GM12878 (cell line): ENCODE measurements at regions not wholly inside any gene's neighbourhood (a gene's known extent, or its start where the extent isn't known, plus 50 kb on each side); places are given as distances from the start of the nearest gene placed in this dataset.

Experiments
- ATAC-seq: fragments of 200-7000 bp; cut with Tn5 transposase; 3 replicates; pipeline ENCODE4 v1.9.1; 2020; ENCODE audit warnings: mild to moderate bottlenecking, moderate library complexity
- BruUV-seq: library from RNA; stranded (reverse); fragments of 400-500 nt; replicated peaks from 2 replicates; lab custom pipeline; 2021; lab: Mats Ljungman, UMichigan
- CTCF ChIA-PET: fragments of 300-600 bp; sonication (Branson Sonifier 250); formaldehyde crosslinking; extraction: SDS; loops from one replicate; lab custom pipeline; 2021; ENCODE audit warnings: inconsistent platforms; lab: Yijun Ruan, JAX
- POLR2A ChIA-PET: fragments of 350-600 bp; formaldehyde crosslinking; extraction: SDS; loops from one replicate; lab custom pipeline; 2021; ENCODE audit warnings: inconsistent platforms; lab: Charles Lee
- RAD21 ChIA-PET: fragments of 300-600 bp; sonication (Branson Sonifier 250); formaldehyde crosslinking; loops from one replicate; lab custom pipeline; 2023; ENCODE audit warnings: antibody characterized with exemption; ENCODE audit not compliant: unreplicated experiment; lab: Charles Lee
- SMC1A ChIA-PET: fragments of 300-600 bp; sonication (Branson Sonifier 250); formaldehyde crosslinking; loops from one replicate; lab custom pipeline; 2023; ENCODE audit not compliant: unreplicated experiment, uncharacterized antibody; lab: Charles Lee
- DNase-seq: peaks from one replicate; pipeline ENCODE4 v3.0.0-alpha.2; 2011; ENCODE audit warnings: low read depth, low spot score
- FAIRE-seq: peaks from 3 replicates; lab custom pipeline; 2011; peaks lifted over from hg19 to GRCh38; lab: Jason Lieb, UNC
- H2AFZ ChIP-seq: 2 replicates; pipeline ENCODE4 v1.6.0; 2011; ENCODE audit warnings: low read depth, low read length, control low read depth; ENCODE audit not compliant: control insufficient read depth
- H3K27ac ChIP-seq: 2 replicates; pipeline ENCODE4 v1.5.1; 2011; ENCODE audit warnings: control low read depth; ENCODE audit not compliant: control insufficient read depth, insufficient read depth
- H3K27me3 ChIP-seq, 2 experiments: replicated peaks in 1 of 2; 2 replicates each; pipeline versions ENCODE4 v1.6.0 to v1.6.1; 2011; ENCODE audit warnings: low read length in 1 of 2; ENCODE audit not compliant: control insufficient read depth in 2 of 2, insufficient read depth in 2 of 2
- H3K36me3 ChIP-seq, 2 experiments: 2 replicates each; pipeline ENCODE4 v1.5.1; 2011; ENCODE audit warnings: low read length in 1 of 2; ENCODE audit not compliant: control insufficient read depth in 2 of 2, insufficient read depth in 2 of 2
- H3K4me1 ChIP-seq: 2 replicates; pipeline ENCODE4 v1.6.1; 2011; ENCODE audit warnings: mild to moderate bottlenecking, low read length, moderate library complexity, mixed read lengths; ENCODE audit not compliant: control insufficient read depth, insufficient read depth
- H3K4me2 ChIP-seq: 2 replicates; pipeline ENCODE4 v1.6.0; 2011; ENCODE audit warnings: control low read depth; ENCODE audit not compliant: control insufficient read depth, insufficient read depth
- H3K4me3 ChIP-seq: fragments of 200-600 bp; sonication (generic); 2 replicates; pipeline ENCODE4 v1.5.1; 2016
- H3K79me2 ChIP-seq: 2 replicates; pipeline ENCODE4 v1.6.0; 2011; ENCODE audit warnings: low read length; ENCODE audit not compliant: control insufficient read depth, insufficient read depth
- H3K9ac ChIP-seq: 2 replicates; pipeline ENCODE4 v1.8.0; 2011; ENCODE audit warnings: low read length, control low read depth, mixed read lengths; ENCODE audit not compliant: control insufficient read depth, insufficient read depth
- H3K9me3 ChIP-seq: replicated peaks from 3 replicates; pipeline ENCODE4 v1.5.1; 2011; ENCODE audit warnings: mild to moderate bottlenecking, low read length; ENCODE audit not compliant: control insufficient read depth, insufficient read depth
- H4K20me1 ChIP-seq: 2 replicates; pipeline ENCODE4 v1.6.0; 2011; ENCODE audit not compliant: control insufficient read depth, insufficient read depth
- CBFB ChIP-seq: IDR thresholded peaks from 2 replicates; pipeline ENCODE4 v1.6.1; 2016; ENCODE audit warnings: antibody characterized with exemption, low read depth
- CHD4 ChIP-seq: fragments of 200-600 bp; sonication (generic); IDR thresholded peaks from 2 replicates; pipeline ENCODE4 v1.6.1; 2016; ENCODE audit warnings: mild to moderate bottlenecking
- DPF2 ChIP-seq: fragments of 450-650 bp; IDR thresholded peaks from 2 replicates; pipeline ENCODE4 v1.6.1; 2017; ENCODE audit warnings: mild to moderate bottlenecking
- FOXM1 ChIP-seq: IDR thresholded peaks from 2 replicates; pipeline ENCODE4 v1.6.1; 2012; ENCODE audit warnings: low read depth, mild to moderate bottlenecking, inconsistent platforms, low read length, moderate library complexity
- HDGF ChIP-seq: fragments of 450-650 bp; IDR thresholded peaks from 2 replicates; pipeline ENCODE4 v1.6.1; 2016; ENCODE audit warnings: antibody characterized with exemption
- MEF2B ChIP-seq: fragments of 450-650 bp; IDR thresholded peaks from 2 replicates; pipeline ENCODE4 v1.6.1; 2018; ENCODE audit warnings: mild to moderate bottlenecking, moderate library complexity; ENCODE audit not compliant: partially characterized antibody, poor library complexity, severe bottlenecking
- NFIC ChIP-seq: IDR thresholded peaks from 2 replicates; pipeline ENCODE4 v1.6.1; 2012; ENCODE audit warnings: low read depth, mild to moderate bottlenecking, inconsistent platforms, low read length, moderate library complexity
- NR2C1 ChIP-seq: fragments of 450-650 bp; IDR thresholded peaks from 2 replicates; pipeline ENCODE4 v1.6.1; 2017; ENCODE audit warnings: antibody characterized with exemption, mild to moderate bottlenecking, moderate library complexity
- SPI1 ChIP-seq: IDR thresholded peaks from 2 replicates; pipeline ENCODE4 v1.6.1; 2011; ENCODE audit warnings: low read depth, mild to moderate bottlenecking, low read length, moderate library complexity, borderline replicate concordance; ENCODE audit not compliant: insufficient read depth
- SUZ12 ChIP-seq: fragments of 200-600 bp; sonication (generic); IDR thresholded peaks from one replicate; pipeline ENCODE4 v1.6.1; 2018; ENCODE audit warnings: antibody characterized with exemption, mild to moderate bottlenecking; ENCODE audit not compliant: unreplicated experiment
- YY1 ChIP-seq: IDR thresholded peaks from 2 replicates; pipeline ENCODE4 v1.6.1; 2011; ENCODE audit warnings: low read depth, mild to moderate bottlenecking, low read length
- WGBS: methylation state at CpG from one replicate; pipeline ENCODE4 v1.1.6; 2016; ENCODE audit warnings: low lambda C conversion rate; ENCODE audit not compliant: insufficient replicate concordance, insufficient coverage; ENCODE audit errors: missing lambda C conversion rate; 5-methylcytosine and 5-hydroxymethylcytosine counted together
- in situ Hi-C: fragments of 300-500 bp; cut with MboI; formaldehyde crosslinking; loops from 9 replicates; pipeline ENCODE4 v1.14.3; 2018; ENCODE audit warnings: mixed read lengths
- intact Hi-C: fragments of 100-400 bp; cut with micrococcal nuclease; formaldehyde crosslinking; loops from one replicate; pipeline ENCODE4 v1.14.2; 2022; ENCODE audit not compliant: unreplicated experiment
- TF ChIP-seq, protein P1 (sequence below): IDR thresholded peaks from 2 replicates; pipeline ENCODE4 v1.6.1; 2011; ENCODE audit warnings: mild to moderate bottlenecking, low read depth, low read length, moderate library complexity; ENCODE audit not compliant: insufficient replicate concordance

DNA sequence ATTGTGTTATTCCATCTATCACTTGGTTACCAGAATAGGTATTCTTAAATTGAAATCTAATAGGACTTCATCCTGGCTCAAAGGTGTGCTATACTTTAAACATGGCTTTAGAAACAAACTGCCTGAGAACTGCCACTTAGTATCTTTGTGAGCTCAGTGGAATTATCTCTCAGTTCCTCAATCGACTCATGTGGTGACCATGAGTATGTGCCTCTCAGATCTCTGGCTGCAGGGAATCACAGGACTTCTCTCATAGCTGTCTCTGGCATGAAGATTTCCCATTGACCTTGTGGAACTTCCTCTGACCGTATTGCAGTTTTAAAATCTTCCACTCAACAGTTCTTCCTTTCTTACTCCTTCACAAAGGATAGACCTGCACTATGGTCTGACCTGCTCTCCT lies 681.9 kb upstream of the BOD1L1 start:
- no TSS peak for BruUV-seq
- no peak for DNase-seq
- CTCF ChIA-PET: no interaction called here
- Histone ChIP-seq H3K36me3 (no peaks in the 10 kb centered on the region), H3K4me1 (no peaks in the 10 kb centered on the region), H3K27ac (no peak overlapping the region), H2AFZ (no peak overlapping the region), H3K9me3 (no peaks in the 10 kb centered on the region; the same call in 2 of the 3 replicates), H3K4me2 (no peak overlapping the region), H3K79me2 (no peaks in the 10 kb centered on the region), H3K4me3 (no peak overlapping the region), H4K20me1 (no peaks in the 10 kb centered on the region), H3K9ac (no peak overlapping the region), H3K27me3 (no peaks in the 10 kb centered on the region)
- FAIRE-seq: no peak
- intact Hi-C loops: no loop called here
- in situ Hi-C loops: no loop called here
- POLR2A ChIA-PET: no interaction called here
- TF ChIP-seq SPI1 (peak; percentile 55; the same call in 1 of the 2 replicates), CBFB (no peak), MEF2B (no peak)
- TF ChIP-seq, protein P1, sequence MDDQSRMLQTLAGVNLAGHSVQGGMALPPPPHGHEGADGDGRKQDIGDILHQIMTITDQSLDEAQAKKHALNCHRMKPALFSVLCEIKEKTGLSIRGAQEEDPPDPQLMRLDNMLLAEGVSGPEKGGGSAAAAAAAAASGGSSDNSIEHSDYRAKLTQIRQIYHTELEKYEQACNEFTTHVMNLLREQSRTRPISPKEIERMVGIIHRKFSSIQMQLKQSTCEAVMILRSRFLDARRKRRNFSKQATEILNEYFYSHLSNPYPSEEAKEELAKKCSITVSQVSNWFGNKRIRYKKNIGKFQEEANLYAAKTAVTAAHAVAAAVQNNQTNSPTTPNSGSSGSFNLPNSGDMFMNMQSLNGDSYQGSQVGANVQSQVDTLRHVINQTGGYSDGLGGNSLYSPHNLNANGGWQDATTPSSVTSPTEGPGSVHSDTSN: no peak
- SMC1A ChIA-PET: interaction anchor here (1.1 to 1.4 kb wide), 3 partner anchors 9 to 36 kb away, joined by 3 to 4 read pairs (median 4); no protein-coding TSS in a partner anchor
- RAD21 ChIA-PET: interaction anchor here (0.6 kb wide), 1 partner anchor 166 kb away, joined by 3 read pairs; no protein-coding TSS in a partner anchor
- ATAC-seq: peak; percentile 56
- WGBS: 3% methylated on average over 2 of the region's 2 CpGs

DNA sequence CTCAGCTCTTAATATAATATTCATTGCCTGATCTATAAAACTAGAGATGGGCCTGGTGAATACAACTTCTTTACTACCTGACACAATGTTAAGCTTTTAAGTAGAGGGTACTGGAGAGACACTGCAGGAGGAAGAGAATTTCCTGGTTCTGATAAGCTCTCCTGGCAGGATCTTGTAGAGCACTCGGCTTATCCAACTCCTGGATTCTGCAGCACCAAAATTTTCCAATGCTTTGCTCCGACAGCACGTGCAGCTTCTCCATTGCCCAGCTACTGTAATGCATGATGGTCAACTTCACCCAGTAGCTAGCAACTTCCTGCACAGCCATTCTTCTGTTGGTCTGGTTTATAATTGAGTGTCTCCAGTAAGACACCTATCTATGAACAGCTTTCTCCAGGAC lies 686.2 kb upstream of the BOD1L1 start:
- H2AFZ ChIP-seq: no peak overlapping the region
- DNase-seq: no peak
- FAIRE-seq: no peak
- SMC1A ChIA-PET: no interaction called here
- H4K20me1 ChIP-seq: no peaks in the 10 kb centered on the region
- no peak overlapping the region for H3K27ac ChIP-seq
- in situ Hi-C loops: no loop called here
- no peaks in the 10 kb centered on the region for H3K79me2 ChIP-seq
- intact Hi-C loops: no loop called here
- ATAC-seq: no peak
- no peak overlapping the region for H3K4me2 ChIP-seq
- CTCF ChIA-PET: no interaction called here
- H3K27me3 ChIP-seq: no peaks in the 10 kb centered on the region
- H3K4me3 ChIP-seq: no peak overlapping the region
- BruUV-seq: no TSS peak
- no peaks in the 10 kb centered on the region for H3K36me3 ChIP-seq
- POLR2A ChIA-PET: no interaction called here
- RAD21 ChIA-PET: no interaction called here
- H3K4me1 ChIP-seq: no peaks in the 10 kb centered on the region
- H3K9ac ChIP-seq: no peak overlapping the region
- H3K9me3 ChIP-seq: no peaks in the 10 kb centered on the region
- 19% methylated on average over 3 of the region's 3 CpGs for WGBS
- TF ChIP-seq HDGF (no peak), CHD4 (no peak), YY1 (no peak), FOXM1 (no peak), NR2C1 (no peak), SUZ12 (no peak), DPF2 (no peak), NFIC (no peak)
